Astrocyte of the hippocampus (primary cell): ENCODE measurements at regions not wholly inside any gene's neighbourhood (a gene's known extent, or its start where the extent isn't known, plus 50 kb on each side); places are given as distances from the start of the nearest gene placed in this dataset.
"Not testable (repeated sequence)": the region's sequence is repeated elsewhere in the genome, so short reads cannot be mapped to it uniquely, and the experiment has no call there.

ENCODE experiments used
- DNase-seq: peaks from one replicate; pipeline ENCODE4 v3.0.0; 2011; ENCODE audit warnings: low read depth, low spot score

- DNase-seq = no peak
Observed at GRCh38 chr22:35475545-35475944, 65.1 kb upstream of the RASD2 start.

GRCh38 chr22:35476341-35476740 lies 64.3 kb upstream of the RASD2 start:
- peak; percentile 47 for DNase-seq

GRCh38 chr22:35477911-35478582 lies 62.6 kb upstream of the RASD2 start:
- DNase-seq = peak; percentile 71

- no peak for DNase-seq
Observed at GRCh38 chr22:35478633-35479107, 62.0 kb upstream of the RASD2 start.

- DNase-seq = no peak
Observed at GRCh38 chr22:35479359-35479758, 61.3 kb upstream of the RASD2 start.

- DNase-seq = peak; percentile 84
Observed at GRCh38 chr22:35479985-35480550, 60.6 kb upstream of the RASD2 start.

- no peak for DNase-seq
Observed at GRCh38 chr22:35480627-35481550, 59.7 kb upstream of the RASD2 start.

GRCh38 chr22:35482311-35482710 lies 58.3 kb upstream of the RASD2 start:
- no peak for DNase-seq

- no peak for DNase-seq
Observed at GRCh38 chr22:35482974-35483373, 57.7 kb upstream of the RASD2 start.

GRCh38 chr22:35483730-35484129 lies 56.9 kb upstream of the RASD2 start:
- no peak for DNase-seq

GRCh38 chr22:35484651-35485556 lies 55.7 kb upstream of the RASD2 start:
- no peak for DNase-seq

- no peak for DNase-seq
Observed at GRCh38 chr22:35486116-35486631, 54.5 kb upstream of the RASD2 start.

- DNase-seq = not testable (repeated sequence)
Observed at GRCh38 chr22:35487623-35488022, 53.0 kb upstream of the RASD2 start.

GRCh38 chr22:35488513-35488912 lies 52.1 kb upstream of the RASD2 start:
- DNase-seq = no peak

- no peak for DNase-seq
Observed at GRCh38 chr22:35489239-35489638, 51.4 kb upstream of the RASD2 start.
